ENCODE measurements at regions not wholly inside any gene's neighbourhood (a gene's known extent, or its start where the extent isn't known, plus 50 kb on each side); places are given as distances from the start of the nearest gene placed in this dataset.
"Not testable (repeated sequence)": the region's sequence is repeated elsewhere in the genome, so short reads cannot be mapped to it uniquely, and the experiment has no call there.

DNA sequence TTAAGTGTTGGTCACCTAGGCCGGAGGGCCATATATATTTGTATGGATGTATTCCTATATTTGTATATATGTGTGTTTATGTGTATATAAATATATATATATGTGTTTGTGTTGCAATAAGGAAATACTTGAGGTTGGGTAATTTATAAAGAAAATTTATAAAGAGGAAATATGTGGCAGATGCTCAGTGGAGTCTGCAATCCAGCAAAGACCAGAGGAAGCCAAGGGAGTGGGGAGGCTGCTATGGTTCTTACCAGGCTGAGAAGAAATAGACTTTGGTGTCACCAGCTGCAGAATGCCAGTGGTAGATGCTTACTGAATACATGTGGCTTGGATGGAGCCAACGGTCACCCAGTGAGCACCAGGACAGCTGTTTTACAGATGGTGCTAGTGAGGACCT, 97.4 kb upstream of the ELOVL5 start:
- no peak for DNase-seq (ENCODE audit: low spot score)
- no peak for FAIRE-seq

DNA sequence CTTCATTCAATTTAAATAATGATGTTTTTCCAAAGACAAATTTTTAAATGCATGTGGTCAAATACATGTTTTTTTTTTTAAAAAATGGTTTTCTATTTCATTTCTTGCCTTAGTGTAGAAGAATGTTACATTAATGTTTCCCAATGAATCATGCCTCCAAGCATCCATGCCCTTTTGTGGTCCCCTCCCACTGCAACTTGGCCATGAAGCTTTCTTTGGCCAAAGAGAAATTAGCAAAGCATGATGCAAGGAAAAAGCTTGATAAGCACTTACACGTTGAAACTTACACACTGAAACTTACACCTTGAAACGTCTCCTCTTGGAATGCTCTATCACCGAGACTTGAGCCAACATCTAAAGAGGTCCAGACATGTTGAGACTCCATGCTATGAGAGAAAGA, 93.0 kb upstream of the ELOVL5 start:
- DNase-seq (ENCODE audit: low spot score) (no peak), FAIRE-seq (peak; percentile 16)

- FAIRE-seq, result peak; percentile 55
These were observed 92.3 kb upstream of the ELOVL5 start for GRCh38 chr6:53441035-53441493.

DNA sequence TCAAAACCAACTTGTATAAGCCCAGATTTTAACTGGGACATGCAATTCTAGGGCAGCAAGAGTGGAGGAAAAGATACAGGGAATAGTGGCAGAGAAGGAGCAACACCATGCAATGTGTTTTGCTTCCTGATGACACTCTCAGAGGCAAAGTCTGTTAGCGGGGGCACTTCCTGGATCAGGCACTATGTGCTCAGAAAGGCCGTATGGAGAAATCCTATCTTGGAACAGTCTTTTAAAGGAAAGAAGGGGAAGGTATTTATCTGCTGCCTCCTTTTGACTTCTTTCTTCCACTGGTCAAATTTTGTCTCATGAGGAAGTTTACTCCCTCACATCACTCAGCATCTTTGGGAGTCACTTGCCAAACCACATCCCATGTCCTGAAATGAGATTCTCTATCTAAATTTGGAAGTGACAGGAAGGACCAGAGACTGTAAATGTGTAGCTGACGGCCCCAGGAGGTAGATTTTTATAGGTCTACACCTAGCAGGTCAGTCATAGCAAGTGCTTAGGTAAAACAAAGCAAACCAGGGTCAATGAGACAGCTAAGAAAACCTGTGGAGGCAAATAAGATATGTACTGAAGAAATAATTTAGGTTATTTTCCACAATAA, 91.7 kb upstream of the ELOVL5 start:
- no peak for FAIRE-seq
- no peak for DNase-seq (ENCODE audit: low spot score)

More at GRCh38 chr6:53441035-53441493, 92.3 kb upstream of the ELOVL5 start:
- peak; percentile 10 for DNase-seq (ENCODE audit: low spot score)

- FAIRE-seq (no peak), DNase-seq (ENCODE audit: low spot score) (no peak)
These were observed 90.8 kb upstream of the ELOVL5 start for GRCh38 chr6:53439556-53439955.

- peak; percentile 75 for DNase-seq (ENCODE audit: low spot score)
- FAIRE-seq, result peak; percentile 83
These were observed 88.9 kb upstream of the ELOVL5 start for GRCh38 chr6:53437557-53438202.

DNA sequence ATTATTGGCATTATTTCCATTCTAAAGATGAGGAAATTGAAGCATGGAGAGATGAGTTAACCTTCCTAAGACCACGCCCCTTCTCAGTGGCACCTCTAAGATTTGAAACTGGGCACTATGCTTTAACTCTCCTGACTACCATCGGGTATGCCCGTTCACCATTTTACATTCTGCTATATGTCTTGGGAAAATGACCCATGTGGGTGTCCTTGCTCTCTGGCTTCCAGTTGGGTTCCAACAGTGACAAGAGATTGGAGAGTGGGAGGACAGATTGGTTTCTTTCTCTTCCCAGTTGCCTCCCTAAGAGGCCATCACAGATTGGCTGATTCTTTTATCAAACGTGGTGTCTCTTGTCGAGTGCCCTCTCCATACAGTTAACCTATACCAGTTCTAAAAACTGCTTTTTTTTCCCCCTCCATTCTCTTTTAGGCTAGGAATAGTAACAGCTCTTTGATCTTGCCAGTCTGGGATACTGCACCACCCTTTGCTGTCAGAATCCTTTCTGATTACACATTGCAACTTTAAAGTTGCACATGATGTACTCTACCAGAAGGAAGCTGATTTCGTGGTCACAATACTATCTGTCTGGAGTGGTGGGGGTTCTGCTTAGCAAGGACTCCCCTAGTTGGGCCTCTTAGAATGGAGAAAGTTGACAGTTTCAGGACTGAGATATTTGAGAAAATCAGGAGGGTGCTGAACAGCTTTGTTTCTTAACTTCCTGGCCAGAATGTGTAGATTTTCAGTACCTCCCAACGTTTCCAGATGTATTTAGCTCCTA, 88.0 kb upstream of the ELOVL5 start:
- DNase-seq (ENCODE audit: low spot score), result no peak
- FAIRE-seq, result no peak

GRCh38 chr6:53433951-53434285, 85.2 kb upstream of the ELOVL5 start:
- FAIRE-seq (no peak), DNase-seq (ENCODE audit: low spot score) (no peak)

DNA sequence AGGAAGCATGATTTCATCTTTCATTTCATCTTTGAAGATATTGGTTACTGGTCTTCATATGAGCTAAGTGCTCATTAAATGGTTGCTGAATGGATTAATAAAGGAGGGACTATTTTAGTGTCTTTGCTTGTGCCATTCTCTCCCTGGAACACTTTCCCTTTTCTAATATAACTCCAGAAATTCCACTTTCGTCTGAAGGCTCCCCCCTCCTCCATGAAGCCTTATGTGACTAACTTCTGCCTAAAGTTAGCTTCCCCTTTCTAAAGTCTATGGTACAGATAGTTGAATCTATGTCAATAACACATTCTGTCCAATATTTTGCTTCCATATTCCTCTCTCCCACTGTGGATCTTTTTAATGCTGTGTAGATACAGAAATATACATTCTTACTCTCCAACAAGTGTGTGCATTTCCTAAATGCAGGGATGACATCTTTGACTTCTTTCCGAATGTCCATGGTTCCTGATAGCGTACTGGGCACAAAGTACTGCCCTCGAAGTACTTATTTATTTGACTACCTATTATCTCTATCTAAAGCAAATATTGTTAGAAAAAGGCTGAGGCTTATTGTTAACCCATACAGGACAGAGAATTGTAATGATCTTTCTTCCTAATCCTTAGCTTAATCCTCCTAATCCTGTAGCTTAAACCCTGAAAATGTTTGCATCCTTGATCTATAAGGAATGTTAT, 84.7 kb upstream of the ELOVL5 start:
- FAIRE-seq, result no peak

DNA sequence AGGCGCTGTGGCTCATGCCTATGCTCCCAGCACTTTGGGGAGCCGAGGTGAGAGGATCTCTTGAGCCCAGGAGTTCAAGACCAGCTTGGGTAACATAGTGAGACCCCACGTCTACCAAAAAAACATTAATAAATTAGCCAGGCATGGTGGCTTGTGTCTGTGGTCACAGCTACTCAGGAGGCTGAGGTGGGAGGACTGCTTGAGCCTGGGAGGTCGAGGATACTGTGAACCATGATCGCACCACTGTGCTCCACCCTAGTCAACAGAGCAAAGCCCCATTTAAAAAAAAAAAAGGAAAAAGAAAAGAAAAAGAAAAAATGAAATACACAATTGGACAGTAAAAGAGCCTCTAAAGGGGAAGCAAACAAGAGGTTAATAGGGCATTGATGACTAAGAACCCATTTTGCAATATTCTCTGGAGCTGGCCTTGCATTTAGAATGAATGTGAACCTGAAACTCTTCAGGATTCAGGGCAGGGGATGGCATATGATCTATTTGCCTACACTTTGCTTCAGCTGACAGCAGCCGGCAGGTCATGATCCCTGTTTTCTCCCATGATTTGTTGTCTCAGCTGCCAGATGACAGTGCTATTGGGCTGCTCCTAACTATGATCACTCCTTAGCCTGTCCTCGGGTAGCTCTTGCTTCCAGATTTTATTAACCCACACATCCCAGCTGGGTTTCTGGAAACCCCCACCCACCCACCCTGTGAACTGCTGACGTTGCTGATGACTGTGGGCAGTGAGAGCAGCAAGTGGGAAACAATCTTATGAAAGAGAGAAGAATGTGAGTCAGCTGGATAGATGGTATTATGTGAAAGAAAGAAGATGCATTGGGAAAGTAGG, 83.8 kb upstream of the ELOVL5 start:
- DNase-seq (ENCODE audit: low spot score) (peak; percentile 8), FAIRE-seq (no peak)

More for the DNA sequence above, 84.7 kb upstream of the ELOVL5 start:
- no peak for DNase-seq (ENCODE audit: low spot score)

DNA sequence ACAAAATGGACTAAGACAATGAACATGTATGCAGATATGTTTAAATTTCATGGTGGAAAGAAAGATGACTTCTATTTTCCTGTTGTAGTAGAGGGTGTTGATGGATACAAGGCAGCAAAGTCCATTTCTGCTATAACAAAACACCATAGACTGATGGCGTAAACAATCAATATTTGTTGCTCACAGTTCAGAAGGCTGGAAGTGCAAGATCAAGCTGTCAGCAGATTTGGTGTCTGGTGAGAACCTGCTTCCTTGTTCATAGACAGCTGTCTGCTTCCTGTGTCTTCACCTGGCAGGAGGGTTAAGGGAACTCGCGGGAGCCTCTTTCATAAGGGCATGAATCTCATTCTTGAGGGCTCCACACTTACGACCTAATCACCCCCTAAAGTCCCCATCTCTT, 83.0 kb upstream of the ELOVL5 start:
- FAIRE-seq, result no peak
- DNase-seq (ENCODE audit: low spot score), result no peak

- FAIRE-seq (no peak), DNase-seq (ENCODE audit: low spot score) (no peak)
These were observed 80.7 kb upstream of the ELOVL5 start for GRCh38 chr6:53429401-53429800.

DNA sequence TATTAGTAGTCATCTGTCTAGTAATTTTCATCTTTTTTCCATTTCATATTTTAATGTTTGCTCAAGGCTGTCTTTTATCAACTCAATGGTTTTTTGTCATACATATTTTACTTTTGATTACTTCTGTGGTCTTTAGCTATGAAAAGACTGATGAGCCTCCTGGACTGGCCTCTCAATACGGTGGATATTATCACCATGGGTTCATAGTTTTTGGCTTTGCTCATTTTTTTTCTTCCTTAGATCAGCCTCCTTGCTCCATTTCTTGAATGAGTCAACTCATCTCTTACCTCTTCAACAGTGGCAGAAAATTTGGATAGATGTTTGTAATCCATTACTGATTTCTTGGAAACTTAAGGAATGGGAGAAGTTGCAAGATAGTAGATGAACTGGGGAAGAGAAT, 80.1 kb upstream of the ELOVL5 start:
- no peak for DNase-seq (ENCODE audit: low spot score)
- FAIRE-seq, result no peak

GRCh38 chr6:53426667-53427270, 78.0 kb upstream of the ELOVL5 start:
- FAIRE-seq, result no peak

DNA sequence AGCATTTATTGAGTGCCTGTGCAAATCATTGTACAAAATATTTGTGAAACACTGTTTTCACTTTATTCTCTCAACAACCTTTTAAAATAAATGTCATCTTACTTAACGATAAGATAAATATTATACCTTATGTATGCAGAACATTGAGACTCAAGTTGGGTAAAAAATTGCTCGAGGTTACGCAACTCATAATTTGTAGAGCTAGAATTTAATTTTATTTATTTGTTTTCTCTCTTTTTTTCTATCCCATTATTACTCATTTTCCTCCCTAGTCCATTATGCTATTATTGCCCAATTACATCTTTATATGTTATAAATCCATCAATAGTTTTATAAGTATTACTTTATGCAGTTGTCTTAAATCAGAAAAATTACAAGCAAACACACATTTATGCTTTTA, 77.4 kb upstream of the ELOVL5 start:
- no peak for FAIRE-seq
- DNase-seq (ENCODE audit: low spot score), result no peak

More at GRCh38 chr6:53426667-53427270, 78.0 kb upstream of the ELOVL5 start:
- no peak for DNase-seq (ENCODE audit: low spot score)

GRCh38 chr6:53424976-53425718, 76.4 kb upstream of the ELOVL5 start:
- no peak for DNase-seq (ENCODE audit: low spot score)
- FAIRE-seq, result no peak

GRCh38 chr6:53424300-53424699, 75.5 kb upstream of the ELOVL5 start:
- no peak for DNase-seq (ENCODE audit: low spot score)
- no peak for FAIRE-seq

- not testable (repeated sequence) for FAIRE-seq; DNase-seq (ENCODE audit: low spot score)
These were observed 74.8 kb upstream of the ELOVL5 start for GRCh38 chr6:53423560-53423959.

GRCh38 chr6:53419026-53419425, 70.3 kb upstream of the ELOVL5 start:
- FAIRE-seq (no peak), DNase-seq (ENCODE audit: low spot score) (no peak)

DNA sequence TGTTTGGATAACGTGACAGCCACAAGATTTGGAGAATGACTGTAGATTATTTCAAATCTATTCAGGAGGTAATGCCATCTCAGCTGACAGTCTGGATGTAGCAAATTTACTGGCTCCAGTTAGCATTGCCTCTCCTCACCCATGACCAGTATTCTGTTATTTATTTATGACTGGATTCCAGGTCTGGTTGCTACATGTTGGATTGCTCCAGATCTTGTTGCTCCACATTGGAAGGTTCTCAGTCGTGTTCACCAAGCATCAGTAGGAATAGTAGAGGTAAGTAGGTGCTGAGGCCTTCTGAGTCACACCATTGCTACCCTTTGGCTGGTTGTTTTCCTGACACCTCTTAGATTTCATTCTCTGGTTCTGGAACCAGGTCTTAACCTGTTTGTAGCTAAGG, 69.5 kb upstream of the ELOVL5 start:
- no peak for DNase-seq (ENCODE audit: low spot score)
- FAIRE-seq, result no peak
